ENCODE measurements at regions not wholly inside any gene's neighbourhood (a gene's known extent, or its start where the extent isn't known, plus 50 kb on each side); places are given as distances from the start of the nearest gene placed in this dataset.

DNA sequence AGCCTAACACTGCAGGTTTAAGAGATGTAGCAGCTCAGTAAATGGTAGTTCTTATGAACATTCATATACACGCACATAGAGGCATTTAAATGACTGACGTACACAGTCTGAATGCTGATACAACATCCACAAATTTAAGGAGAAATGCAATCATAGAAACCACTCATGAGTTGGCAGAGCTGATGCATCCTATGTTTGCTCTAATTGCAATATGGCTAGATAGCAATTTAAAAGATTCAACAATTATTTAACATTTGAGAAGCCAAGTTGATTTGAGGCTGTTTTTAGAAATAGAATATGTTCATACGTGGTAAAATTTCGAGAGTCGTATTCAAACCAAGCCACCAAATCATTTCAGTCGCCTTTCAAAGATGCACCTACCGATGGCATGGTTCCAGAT is 135.6 kb downstream of the PFKFB3 start:
- no peak overlapping the region for H3K4me3 ChIP-seq (ENCODE audit: low read depth, low read length)
- DNase-seq (ENCODE audit: low read depth): no peak

DNA sequence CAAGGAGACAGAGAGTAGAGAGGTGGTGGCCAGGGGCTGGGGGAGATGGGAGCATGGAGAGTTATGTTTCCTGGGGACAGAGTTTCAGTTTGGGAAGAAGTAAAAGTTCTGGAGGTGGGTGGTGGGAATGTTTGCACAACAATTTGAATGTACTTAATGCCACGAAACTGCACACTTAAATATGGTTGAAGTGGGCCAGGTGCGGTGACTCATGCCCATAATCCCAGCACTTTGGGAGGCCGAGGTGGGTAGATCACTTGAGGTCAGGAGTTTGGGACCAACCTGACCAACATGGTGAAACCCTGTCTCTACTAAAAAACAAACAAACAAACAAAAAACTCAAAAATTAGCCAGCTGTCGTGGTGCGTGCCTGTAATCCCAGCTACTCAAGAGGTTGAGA is 137.2 kb downstream of the PFKFB3 start:
- DNase-seq (ENCODE audit: low read depth): no peak
- no peak overlapping the region for H3K4me3 ChIP-seq (ENCODE audit: low read depth, low read length)

DNA sequence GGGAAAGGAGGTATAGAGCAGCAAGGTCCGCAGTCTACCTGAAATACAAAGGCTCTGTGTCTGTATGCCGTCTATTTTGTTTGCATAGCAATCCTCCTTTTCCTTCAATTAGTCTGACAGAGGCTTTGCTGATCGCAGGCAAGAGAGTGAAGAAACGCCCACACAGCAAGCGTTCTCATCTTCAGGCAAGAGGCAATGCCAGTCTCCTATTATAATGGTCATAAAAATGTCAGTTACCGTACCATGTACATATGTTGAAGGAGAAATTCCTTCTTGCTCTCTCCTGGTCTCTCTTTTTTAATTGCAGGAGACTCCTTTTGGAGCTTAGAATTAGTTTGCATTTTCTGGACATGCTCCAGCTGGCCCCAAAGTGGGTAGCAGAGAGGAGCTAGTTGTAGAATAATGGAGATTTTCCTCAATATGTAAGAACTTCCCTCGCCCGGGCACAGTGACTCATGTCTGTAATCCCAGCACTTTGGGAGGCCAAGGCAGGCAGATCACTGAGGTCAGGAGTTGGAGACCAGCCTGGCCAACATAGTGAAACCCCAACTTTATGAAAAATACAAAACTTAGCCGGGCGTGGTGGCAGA is 139.5 kb downstream of the PFKFB3 start:
- no peak for DNase-seq (ENCODE audit: low read depth)
- no peak overlapping the region for H3K4me3 ChIP-seq (ENCODE audit: low read depth, low read length)

DNA sequence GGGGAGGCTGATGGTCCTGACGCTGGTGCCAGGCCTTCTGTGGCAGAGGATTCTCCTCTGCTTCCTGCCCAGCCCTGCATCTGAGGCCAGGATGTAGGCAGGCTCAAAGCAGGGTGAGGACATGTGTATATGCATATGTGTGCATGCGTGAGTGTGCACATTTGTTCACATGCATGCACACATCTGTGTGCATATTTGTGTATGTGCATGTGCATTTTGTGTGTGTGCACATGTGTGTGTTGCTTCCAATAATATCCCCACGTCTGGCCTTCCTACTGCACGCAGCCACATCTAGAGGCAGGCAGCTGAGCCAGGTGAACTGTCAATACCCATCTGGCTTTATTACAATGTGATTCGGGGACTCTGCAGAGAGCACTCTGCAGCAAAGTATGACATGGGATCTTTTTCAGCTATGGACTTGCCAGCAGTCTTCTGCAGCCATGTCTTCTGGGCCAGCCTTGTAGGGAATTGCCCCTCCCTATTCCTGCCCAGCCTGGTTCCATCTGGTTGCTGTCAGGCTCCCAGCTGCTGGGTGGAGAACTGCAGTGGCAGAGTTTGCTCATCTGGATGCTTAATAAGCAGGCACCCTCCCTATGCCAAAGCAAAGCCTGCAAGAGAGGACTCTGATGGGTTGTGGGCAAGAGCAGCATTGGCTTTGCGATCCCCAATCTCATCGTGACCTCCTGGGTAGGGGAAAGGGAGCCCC is 140.7 kb downstream of the PFKFB3 start:
- no peak overlapping the region for H3K4me3 ChIP-seq (ENCODE audit: low read depth, low read length)
- no peak for DNase-seq (ENCODE audit: low read depth)

DNA sequence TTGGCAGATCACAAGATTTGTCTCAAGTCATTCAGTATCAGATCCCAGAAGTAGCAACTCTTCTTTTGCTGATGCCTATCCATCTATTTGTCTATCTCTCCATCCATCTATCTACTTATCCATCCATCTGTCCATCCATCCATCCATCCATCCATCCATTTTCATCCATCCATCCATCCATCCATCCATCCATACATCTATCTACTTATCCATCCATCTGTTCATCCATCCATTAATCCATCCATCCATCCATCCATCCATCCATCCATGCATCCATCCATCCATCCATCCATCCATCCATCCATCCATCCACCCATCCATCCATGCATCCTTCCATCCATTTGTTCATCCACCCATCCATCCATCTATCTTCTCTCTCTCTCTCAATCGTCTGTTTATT is 142.7 kb downstream of the PFKFB3 start:
- no peak overlapping the region for H3K4me3 ChIP-seq (ENCODE audit: low read depth, low read length)
- no peak for DNase-seq (ENCODE audit: low read depth)

DNA sequence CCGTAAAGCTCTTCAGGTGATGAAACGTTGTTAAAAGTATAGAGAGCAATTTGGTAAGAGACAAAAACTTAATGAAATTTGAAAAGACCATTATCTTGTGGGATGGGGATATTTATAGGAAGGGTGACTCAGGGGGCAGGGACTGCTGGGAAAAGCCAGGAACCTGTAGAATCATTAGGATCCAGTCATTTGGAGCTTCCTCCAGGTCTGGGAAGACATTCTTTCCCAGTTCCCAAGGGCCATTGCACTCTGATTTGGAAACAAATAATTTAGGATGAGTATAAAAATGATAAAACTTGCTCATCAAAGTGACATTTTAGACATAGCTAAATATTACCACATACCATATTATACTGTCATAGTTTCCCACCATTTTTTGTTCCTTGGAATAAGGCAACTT is 143.9 kb downstream of the PFKFB3 start:
- no peak overlapping the region for H3K4me3 ChIP-seq (ENCODE audit: low read depth, low read length)
- DNase-seq (ENCODE audit: low read depth): no peak

DNA sequence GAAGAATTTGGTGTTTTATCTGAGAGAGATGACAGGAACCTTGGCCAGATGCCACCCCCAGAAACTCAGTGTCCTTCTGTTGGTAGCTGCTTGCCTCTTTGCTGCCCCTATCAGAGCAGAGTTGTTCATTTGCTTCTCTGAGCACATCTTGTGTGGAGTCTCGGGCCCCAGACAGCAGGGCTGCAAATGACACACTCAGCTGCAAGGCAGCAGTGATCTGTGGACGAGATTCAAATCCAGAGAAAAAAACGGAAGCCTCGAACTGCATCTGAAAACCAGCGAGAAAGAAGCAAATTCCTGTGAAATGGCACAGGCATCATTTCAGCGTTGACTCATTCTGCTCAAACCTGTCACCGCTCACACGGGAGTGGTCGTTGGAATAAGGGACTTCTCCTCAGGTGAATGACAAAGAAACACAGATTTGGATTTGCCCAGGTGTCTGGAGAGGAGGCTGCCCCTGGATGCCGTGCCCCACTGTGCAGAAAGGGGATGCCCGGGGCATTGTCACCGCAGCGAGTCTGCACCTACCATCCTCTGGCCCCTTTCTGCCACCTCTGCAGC is 144.7 kb downstream of the PFKFB3 start:
- DNase-seq (ENCODE audit: low read depth): no peak
- no peak overlapping the region for H3K4me3 ChIP-seq (ENCODE audit: low read depth, low read length)

DNA sequence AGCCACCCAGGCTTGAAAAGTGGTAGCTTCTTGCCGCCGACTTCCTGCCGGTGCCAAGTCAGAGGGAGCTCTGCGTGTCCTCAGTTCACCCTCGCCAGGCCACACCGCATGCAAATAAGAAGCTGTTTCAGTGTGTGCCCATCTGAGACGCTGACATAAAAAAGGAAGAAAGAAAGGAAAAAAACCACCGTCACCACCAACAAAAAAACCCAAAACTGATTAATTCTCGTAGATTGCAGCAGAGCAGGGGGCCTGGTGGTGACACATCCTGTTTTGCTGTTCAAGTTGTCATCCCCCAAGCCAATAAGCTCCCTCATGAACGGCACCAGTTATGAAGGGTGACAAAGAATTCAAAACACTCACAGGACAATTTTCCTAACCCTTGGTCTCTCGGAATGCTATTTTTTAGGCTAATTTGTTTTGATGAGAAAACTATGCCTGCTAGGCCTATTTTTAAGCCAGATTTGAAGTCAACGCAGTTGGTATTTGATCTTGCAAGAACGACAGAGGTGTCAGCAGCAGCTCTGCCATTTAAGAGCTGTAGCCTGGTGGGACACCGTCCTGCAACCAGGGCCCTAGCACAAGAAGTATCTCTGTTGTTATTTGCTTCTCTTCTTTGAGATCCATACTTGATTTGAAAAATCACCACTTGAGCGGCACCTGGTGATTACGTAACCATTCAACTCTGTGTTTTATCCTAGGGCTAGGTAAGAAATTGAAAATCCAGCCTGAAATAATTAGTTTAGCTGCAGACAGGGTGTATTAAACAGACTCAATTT is 145.6 kb downstream of the PFKFB3 start:
- no peak for DNase-seq (ENCODE audit: low read depth)
- H3K4me3 ChIP-seq (ENCODE audit: low read depth, low read length): no peak overlapping the region

DNA sequence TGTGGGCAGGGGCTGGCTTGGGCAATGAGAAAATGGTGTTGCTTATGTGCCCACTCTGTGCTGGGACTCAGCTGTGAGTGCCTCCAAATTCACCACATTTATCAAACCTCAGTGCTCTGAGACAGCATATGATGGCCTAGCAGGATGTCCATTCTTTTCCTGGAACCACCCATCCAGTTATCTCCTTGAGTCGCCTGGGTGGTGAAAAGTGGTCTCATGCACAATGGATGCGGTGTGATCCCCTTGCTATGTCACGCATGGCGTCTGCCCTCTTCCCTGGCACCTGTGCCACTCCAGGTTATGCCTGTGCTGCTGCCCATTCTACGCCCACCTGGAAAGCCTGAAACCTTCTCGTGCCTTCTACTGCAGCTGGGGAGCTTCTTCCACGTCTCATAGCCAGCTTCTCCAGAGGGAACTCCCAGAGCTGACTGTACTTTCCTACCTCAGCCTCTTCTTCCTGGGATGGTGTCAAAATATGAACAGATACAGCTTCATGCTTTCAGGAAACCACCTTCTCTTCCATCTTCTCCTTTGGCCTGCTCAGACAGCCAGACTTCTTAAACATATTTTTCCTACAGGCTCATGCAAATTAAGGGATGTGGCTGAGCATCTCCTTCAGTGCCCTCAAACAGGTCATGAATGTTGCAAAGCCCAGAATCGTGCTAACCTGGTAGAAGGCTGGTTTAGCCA is 147.3 kb downstream of the PFKFB3 start:
- no peak overlapping the region for H3K4me3 ChIP-seq (ENCODE audit: low read depth, low read length)
- no peak for DNase-seq (ENCODE audit: low read depth)

DNA sequence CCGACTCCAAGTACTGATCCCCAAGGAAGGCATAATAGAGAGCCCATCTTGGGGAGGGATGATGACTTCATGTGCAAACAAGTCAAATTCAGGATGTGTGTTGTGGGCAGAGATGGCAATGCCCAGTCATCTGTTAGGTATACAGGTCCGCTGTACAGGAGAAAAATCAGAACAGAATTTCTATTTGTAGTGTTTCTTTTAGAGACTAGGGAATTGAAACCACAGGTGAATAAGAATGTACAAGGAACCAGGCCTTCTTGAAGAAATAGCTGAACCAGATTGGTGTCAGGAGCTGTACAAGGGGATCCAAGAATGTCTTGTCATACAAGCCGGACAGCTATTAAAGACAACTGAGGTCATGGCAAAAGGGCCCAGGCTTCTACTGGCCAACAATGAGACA is 147.9 kb downstream of the PFKFB3 start:
- no peak overlapping the region for H3K4me3 ChIP-seq (ENCODE audit: low read depth, low read length)
- no peak for DNase-seq (ENCODE audit: low read depth)

DNA sequence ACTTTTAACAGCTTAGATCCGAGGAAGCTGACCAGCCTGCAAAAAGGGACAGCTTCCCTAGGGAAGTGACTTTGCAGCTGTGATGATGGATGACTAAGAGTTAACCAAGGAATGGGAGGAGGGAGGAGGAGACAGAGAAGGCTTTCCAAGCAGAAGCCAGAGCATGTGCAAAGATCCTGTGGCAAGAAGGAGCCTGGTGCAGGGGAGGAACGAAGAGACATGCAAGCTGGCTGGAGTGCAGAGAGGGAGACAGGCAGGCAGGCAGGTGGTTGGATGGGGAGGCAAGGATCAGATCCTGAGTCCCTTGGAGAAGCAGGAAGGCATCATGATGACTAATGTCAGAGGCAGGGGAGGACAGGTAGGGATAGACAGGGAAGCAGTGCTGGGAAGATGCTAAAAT is 148.8 kb downstream of the PFKFB3 start:
- DNase-seq (ENCODE audit: low read depth): no peak
- H3K4me3 ChIP-seq (ENCODE audit: low read depth, low read length): no peak overlapping the region

DNA sequence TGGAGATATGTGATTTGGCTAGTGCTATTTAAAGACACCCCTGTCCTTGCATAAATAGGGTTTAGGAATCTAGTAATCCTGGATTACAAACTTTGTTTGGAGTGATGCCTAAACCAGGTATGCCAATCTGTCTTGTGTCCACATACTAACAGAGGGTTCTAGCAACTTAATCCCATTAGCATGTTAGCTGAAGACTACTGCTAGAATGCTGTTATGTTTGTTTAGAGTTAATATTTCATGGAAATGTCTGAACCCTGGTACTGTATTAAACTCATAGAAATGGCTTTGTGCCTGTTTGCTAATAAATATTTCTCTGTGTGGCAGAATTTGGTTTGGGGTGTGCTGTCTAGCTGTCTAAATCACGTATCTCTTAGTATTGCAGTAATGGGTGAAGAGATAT is 150.8 kb downstream of the PFKFB3 start:
- DNase-seq (ENCODE audit: low read depth): no peak
- no peak overlapping the region for H3K4me3 ChIP-seq (ENCODE audit: low read depth, low read length)

DNA sequence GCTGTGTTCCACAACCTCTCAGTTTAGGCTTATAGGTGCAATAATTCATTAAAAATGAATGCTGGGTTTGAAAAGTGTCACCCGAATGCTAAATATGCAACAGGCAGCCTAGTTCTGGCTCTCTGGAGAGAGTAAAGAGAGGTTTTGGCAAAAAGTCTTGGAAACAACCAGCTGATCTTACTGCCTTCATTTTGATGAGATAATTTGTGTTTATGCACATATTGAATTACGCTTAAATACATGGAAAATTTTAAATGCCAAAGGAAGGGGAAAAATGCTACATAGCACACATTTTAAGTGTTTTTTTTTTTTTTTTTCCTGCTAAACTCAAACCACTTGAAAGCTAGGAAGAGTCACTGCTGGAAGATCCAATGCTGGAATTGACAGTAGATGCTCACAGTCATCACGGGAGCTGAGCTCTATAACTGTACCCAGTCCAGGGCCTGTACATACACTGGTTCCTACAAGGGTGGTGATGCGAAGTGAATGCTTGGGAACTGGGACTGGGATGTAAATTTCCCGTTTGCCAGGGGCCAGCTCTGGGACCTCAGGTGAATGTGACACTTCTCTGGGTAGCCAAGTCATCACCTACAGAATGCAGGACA is 151.5 kb downstream of the PFKFB3 start:
- H3K4me3 ChIP-seq (ENCODE audit: low read depth, low read length): no peak overlapping the region
- DNase-seq (ENCODE audit: low read depth): no peak

DNA sequence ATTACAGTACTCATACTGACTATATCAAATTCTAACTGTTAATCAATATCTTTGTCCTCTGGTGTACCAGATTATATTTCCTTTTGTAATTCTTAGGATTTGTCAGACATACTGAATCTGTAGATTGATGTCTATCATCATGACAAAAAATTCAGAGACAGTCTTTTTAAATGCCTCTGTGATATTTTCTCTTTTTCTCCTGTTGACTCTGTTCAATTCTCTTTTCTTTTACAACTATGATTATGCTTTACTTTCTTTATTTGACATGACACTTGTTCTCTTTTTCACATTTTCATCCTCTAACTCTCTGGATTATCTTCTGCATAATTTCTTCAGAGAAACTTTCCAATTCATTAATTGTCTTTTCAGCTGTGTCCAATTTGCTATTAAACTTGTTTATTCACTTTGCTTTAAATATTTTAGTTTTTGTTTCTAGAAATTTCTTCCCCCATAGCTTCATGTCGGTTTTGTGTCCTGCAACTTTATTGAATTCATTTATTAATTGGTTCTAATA is 153.6 kb downstream of the PFKFB3 start:
- no peak overlapping the region for H3K4me3 ChIP-seq (ENCODE audit: low read depth, low read length)
- DNase-seq (ENCODE audit: low read depth): no peak

DNA sequence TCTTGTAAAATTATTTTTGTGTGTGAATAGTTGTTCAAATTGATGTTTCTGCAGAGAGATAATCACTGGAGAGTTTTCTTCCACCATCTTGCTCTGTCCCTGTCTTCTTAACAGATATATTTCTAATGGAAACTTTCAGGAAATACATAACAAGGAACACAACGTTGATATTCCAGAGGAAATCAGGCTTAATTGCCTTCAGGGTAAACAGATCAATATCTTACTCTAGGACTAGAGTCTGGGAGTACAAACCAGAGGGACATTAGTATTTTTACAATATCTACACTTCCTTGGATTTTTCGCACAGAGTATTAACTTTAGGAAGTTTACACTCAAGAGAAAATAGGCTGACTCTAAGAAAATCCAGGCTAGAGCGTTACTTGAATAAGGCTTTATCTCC is 159.1 kb downstream of the PFKFB3 start:
- H3K4me3 ChIP-seq (ENCODE audit: low read depth, low read length): no peak overlapping the region
- no peak for DNase-seq (ENCODE audit: low read depth)

DNA sequence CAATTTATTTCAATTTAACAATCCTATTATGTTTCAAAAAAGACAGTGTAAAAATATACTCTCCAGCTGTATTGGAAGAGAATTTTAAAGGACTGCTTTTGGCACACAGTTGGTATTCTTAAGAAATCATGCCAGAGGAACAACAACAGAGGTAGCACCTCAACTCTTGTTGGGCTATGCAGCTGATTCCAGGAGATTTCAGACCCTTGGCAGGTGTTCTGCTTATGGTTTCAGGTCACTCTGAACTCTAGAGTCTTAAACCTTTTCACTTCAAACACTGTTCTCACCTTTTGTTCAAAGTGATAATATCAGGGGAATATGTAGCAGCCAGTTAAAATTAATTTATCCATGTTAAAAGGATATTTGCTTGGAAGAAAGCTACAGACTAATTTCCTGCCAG is 160.1 kb downstream of the PFKFB3 start:
- DNase-seq (ENCODE audit: low read depth): no peak
- no peak overlapping the region for H3K4me3 ChIP-seq (ENCODE audit: low read depth, low read length)

DNA sequence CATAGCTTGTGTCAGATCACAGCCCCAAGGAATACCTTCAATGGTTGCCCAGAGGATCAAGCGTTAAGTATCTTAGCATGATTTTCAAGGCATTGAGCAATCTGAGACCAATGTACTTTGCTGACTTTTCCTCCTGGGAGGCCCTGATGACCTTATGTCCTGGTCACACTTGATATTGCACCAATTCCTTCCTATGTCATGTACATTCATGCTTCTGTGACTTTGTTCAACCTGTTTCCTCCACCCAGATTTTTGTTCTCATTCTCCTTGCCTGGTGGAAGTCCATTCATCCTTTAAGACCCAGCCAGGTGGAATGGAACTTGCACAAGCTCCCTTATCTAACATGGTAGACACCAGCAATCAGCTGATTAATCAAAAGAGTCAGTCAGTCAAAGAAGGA is 160.8 kb downstream of the PFKFB3 start:
- no peak for DNase-seq (ENCODE audit: low read depth)

DNA sequence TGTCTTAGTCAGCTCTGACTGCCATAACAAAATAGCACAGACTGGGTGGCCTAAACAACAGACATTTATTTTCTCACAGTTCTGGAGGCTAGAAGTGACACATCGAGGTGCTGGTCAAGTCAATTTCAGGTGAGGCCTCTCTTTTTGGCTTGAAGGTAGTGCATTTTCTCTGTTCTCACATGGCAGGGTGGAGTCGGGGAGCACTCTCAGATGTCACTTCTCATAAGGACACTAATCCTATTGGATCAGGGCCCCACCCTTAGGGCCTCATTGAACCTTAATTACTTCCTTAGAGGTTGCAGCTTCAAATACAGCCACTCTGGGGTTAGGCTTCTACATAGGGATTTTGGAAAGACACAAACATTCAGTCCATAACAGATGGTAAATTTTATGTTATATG is 161.6 kb downstream of the PFKFB3 start:
- H3K4me3 ChIP-seq (ENCODE audit: low read depth, low read length): no peak overlapping the region
- no peak for DNase-seq (ENCODE audit: low read depth)

More for the DNA sequence above, 160.8 kb downstream of the PFKFB3 start:
- no peak overlapping the region for H3K4me3 ChIP-seq (ENCODE audit: low read depth, low read length)

DNA sequence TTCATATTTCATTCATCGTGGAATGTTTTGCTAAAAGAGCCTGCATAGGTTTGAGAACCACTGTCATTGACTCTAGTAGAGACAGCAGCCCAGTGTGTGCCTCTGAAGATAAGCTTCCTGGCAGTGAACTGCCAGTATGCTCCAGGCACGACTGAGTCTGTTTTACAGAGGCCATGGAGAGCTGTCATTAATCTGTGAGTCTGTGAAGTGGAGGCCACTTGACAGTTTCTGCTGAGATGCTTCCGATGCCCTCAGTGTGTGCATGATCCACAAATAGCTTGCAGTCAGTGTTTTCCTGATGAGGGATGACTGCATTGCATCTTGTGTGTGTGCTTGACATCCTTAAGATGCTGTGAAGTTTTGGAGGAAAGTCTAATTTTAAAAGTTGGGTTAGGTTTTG is 162.2 kb downstream of the PFKFB3 start:
- H3K4me3 ChIP-seq (ENCODE audit: low read depth, low read length): no peak overlapping the region
- no peak for DNase-seq (ENCODE audit: low read depth)

Data from skeletal muscle cell (primary cell).